ENCODE measurements at regions not wholly inside any gene's neighbourhood (a gene's known extent, or its start where the extent isn't known, plus 50 kb on each side); places are given as distances from the start of the nearest gene placed in this dataset.

DNA sequence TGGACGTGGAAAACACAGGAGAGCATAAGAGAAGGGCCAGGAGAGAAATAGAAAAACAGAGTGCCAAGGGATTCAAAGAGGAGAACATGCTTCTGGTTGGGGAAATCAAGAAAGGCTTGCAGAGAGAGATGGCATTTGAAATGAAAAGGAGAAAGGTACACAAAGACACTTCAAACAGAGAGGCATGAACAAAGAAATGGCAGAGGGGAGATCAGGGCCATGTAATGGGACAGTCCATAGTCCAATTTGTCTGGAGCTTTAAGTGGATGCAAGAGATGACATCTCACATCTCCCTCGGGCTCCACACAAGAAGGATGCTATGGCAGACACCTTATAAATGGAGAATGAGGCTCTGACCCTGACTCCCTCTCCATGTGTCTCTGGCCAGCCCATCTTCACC is 331.1 kb downstream of the MLLT3 start:
- DNase-seq (ENCODE audit: low read depth): no peak
- no peak for TF ChIP-seq CTCF (conservative IDR thresholded peaks at IDR 0.05; ENCODE audit: low read depth, low read length)

DNA sequence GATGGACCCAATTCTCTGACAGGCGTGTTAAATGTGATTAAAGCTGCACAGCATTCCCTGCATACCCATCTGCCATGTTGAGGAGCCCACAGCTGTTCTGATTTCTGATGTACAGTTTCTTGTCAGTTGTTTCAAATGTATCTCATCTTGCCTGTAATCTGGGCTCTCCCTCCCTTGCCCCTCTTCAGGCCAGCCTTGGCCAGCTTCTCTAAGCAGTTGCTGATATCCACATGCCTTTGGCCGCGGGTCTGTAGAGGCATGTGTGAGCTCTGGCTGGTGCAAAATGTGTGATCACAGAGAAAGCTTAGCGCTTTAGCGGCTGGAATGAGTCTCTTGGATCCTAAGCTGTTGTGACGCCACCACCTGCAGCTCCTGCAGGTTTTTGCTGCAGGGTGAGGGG is 332.0 kb downstream of the MLLT3 start:
- no peak for TF ChIP-seq CTCF (conservative IDR thresholded peaks at IDR 0.05; ENCODE audit: low read depth, low read length)
- no peak overlapping the region for H3K4me3 ChIP-seq (ENCODE audit: low read depth, low read length)
- no peak for DNase-seq (ENCODE audit: low read depth)

More for the DNA sequence above, 331.1 kb downstream of the MLLT3 start:
- no peak overlapping the region for H3K4me3 ChIP-seq (ENCODE audit: low read depth, low read length)

DNA sequence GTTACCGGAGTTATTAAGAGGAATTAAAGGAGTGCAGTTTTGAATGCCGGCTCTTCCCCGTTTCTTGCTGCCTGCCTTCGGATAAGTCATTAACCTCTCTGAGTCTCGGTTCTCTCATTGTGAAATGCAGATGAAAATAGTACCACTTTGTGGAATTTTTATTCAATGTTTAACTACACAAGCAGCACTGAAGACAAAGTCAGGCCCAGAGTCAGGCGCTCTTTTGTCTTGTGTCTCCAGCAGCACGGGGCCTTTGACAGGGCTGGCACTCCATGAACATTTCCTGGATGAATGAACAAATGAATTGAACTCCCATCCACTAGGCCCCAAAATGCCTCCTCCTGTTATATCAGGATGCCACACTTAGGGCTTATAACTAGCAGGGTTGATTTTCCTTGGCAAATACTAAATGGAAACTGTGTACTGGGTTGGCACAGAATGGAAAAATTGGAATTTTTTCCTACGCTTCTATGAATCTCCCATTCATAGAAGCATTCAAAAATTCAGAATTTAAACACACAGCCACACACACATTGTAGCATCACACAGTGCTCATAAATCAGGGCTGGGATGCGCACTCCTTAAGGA is 332.8 kb downstream of the MLLT3 start:
- peak; percentile 76 for DNase-seq (ENCODE audit: low read depth)
- H3K4me3 ChIP-seq (ENCODE audit: low read depth, low read length): no peak overlapping the region
- TF ChIP-seq CTCF (conservative IDR thresholded peaks at IDR 0.05; ENCODE audit: low read depth, low read length): no peak

GRCh38 chr9:20286969-20287368 is 335.3 kb downstream of the MLLT3 start:
- TF ChIP-seq CTCF (conservative IDR thresholded peaks at IDR 0.05; ENCODE audit: low read depth, low read length): no peak
- H3K4me3 ChIP-seq (ENCODE audit: low read depth, low read length): no peak overlapping the region
- DNase-seq (ENCODE audit: low read depth): no peak

DNA sequence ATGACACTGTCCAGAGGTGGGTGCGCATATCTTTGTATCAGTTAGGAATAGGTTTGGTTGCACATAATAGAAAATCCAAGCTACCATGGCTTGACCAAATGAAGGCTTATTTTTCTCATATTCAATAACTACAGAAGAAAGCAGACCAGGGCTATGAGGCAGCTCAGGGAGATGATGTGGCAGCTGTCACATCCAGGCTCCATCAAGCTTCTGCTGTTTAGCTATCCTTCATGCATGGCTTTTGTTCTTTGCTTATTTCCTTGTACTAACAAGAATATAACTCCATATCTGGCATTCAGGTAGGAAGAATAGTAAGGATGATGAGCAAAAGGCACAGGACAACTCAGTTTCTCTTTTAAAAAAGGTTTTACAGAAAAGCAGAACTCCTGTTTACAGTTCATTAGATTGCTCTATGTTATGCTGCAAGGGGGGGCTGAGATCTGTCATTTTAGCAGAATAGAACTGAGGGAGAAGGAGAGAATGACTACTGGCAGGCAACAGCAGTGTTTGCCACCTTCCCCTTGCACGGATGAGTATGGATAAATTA is 336.1 kb downstream of the MLLT3 start:
- no peak for DNase-seq (ENCODE audit: low read depth)
- H3K4me3 ChIP-seq (ENCODE audit: low read depth, low read length): no peak overlapping the region
- no peak for TF ChIP-seq CTCF (conservative IDR thresholded peaks at IDR 0.05; ENCODE audit: low read depth, low read length)

DNA sequence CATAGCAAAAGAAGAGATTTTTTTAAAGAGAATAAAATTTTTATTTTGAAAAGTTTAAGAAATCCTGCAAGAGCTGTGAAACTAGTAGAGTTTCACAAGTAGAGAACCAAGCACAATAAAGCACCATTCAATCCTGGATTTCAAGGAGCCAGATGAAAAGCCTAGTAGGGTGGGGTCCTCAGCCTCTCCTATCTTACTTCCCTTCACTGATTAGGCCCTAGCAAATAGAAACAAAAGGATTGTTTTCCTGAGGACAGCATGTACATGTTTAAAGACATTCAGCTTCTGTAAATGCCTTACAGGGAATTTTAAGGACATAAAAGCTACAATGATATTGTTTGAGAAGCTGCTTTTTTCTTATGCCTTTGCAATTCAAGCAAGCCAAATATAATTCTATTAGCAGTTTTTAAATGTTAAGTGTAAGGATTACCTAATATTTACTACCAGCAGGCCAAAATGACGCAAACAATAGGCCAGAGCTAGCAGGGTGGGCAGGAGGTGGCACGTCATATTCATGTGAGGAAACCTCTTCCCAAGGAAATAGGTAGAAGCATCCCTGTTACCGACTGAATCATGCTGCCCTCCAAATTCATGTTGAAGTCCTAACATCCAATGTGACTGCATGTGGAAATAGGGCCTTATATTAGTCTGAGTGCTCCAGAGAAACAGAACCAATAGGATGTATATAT is 337.6 kb downstream of the MLLT3 start:
- no peak for TF ChIP-seq CTCF (conservative IDR thresholded peaks at IDR 0.05; ENCODE audit: low read depth, low read length)
- H3K4me3 ChIP-seq (ENCODE audit: low read depth, low read length): no peak overlapping the region
- no peak for DNase-seq (ENCODE audit: low read depth)

DNA sequence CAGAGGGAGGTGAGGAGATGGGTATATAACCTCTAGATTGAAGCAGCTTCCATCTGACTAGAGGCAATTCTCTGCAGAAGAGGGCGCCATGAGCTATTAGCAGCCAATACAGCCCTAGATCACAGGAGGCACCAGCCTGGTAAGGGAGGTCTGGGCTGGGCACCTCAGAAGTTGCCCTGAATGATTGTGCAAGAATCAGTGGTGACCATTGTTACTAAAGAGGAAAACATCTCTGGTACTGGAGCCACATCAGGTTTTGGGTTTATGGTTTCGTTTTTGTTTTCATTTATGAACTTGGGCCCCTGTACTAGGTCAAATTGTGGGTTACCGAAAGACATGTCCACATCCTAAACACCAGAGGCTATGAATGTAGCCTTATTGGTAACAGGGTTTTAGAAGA is 342.0 kb downstream of the MLLT3 start:
- no peak for DNase-seq (ENCODE audit: low read depth)
- H3K4me3 ChIP-seq (ENCODE audit: low read depth, low read length): no peak overlapping the region
- no peak for TF ChIP-seq CTCF (conservative IDR thresholded peaks at IDR 0.05; ENCODE audit: low read depth, low read length)
